ENCODE measurements at regions not wholly inside any gene's neighbourhood (a gene's known extent, or its start where the extent isn't known, plus 50 kb on each side); places are given as distances from the start of the nearest gene placed in this dataset.

DNA sequence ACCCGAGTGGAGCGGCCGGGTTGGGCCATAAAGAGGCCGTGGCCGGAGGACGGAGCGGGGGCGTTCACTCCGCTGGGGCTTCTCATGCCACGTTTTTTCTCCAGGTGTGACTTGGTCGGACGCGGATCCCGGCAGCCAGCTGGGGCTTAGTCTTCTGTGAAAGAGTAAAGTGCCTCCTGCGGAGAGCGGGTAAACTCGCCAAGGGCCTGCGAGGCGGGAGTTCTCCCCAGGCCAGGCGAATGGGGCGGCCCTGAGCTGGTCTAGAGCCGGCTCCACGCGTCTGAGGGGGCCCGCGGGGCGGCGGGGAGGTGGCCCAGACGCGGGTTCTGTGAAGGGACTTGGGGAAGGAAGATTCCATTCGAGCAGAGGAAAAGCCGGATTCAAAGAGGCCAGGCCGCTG, 86.3 kb upstream of the VIPR2 start:
- no peaks in the 10 kb centered on the region for H3K27me3 ChIP-seq (ENCODE audit: insufficient read depth, low read depth)
- H4K20me1 ChIP-seq (ENCODE audit: insufficient read depth) = no peaks in the 10 kb centered on the region
- TF ChIP-seq, protein P1, sequence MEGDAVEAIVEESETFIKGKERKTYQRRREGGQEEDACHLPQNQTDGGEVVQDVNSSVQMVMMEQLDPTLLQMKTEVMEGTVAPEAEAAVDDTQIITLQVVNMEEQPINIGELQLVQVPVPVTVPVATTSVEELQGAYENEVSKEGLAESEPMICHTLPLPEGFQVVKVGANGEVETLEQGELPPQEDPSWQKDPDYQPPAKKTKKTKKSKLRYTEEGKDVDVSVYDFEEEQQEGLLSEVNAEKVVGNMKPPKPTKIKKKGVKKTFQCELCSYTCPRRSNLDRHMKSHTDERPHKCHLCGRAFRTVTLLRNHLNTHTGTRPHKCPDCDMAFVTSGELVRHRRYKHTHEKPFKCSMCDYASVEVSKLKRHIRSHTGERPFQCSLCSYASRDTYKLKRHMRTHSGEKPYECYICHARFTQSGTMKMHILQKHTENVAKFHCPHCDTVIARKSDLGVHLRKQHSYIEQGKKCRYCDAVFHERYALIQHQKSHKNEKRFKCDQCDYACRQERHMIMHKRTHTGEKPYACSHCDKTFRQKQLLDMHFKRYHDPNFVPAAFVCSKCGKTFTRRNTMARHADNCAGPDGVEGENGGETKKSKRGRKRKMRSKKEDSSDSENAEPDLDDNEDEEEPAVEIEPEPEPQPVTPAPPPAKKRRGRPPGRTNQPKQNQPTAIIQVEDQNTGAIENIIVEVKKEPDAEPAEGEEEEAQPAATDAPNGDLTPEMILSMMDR (conservative IDR thresholded peaks at IDR 0.05; ENCODE audit: low read depth, low read length) = no peak
- H3K4me1 ChIP-seq (ENCODE audit: low read depth, poor library complexity, severe bottlenecking) = no peaks in the 10 kb centered on the region
- H3K27ac ChIP-seq = no peak overlapping the region
- no peak overlapping the region for H3K9ac ChIP-seq
- H2AFZ ChIP-seq (ENCODE audit: low read depth) = no peak overlapping the region
- no peak overlapping the region for H3K4me3 ChIP-seq (IDR thresholded peaks at IDR 0.05; ENCODE audit: insufficient read depth, low read depth, low read length)
- H3K79me2 ChIP-seq (ENCODE audit: insufficient read depth, low read depth) = no peaks in the 10 kb centered on the region
- H3K4me2 ChIP-seq = no peak overlapping the region
- no peaks in the 10 kb centered on the region for H3K36me3 ChIP-seq (ENCODE audit: insufficient read depth)

DNA sequence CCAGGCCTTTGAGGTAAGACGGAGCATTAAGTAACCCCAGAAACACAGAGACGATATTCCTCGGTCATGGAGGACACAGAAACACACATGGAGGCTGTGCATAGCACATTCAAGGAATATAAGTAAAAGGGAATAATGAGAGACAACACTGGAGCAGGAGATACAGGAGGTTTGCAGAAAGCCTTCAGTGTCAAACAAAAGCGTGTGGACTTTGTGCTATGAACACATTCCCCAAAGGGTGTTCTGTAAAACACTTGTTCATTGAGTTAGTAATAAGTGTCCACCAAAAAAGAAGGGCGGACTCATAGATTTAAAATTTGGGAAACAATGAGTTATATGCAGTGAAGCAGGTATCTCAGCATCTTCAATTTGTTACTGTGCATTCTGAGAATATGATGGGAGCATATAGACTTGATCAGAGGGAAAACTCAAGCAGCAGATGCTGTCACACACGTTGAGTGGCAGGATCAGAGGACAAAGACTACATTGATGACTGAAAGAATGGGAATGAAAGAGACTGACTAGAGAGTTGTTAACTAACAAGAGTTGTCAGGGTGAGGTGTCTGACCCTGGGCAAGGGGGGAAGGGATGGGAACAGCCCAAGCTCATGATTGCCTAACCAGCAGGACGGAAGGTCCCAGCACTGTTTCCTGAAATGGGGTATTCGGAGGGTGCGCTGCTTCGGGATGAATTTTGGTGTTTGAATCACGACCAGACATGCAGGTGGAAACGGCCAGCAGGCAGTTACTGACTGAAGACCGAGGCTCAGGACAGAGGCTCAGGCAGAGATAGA, 85.2 kb upstream of the VIPR2 start:
- H3K4me1 ChIP-seq (ENCODE audit: low read depth, poor library complexity, severe bottlenecking) = no peaks in the 10 kb centered on the region
- H3K27me3 ChIP-seq (ENCODE audit: insufficient read depth, low read depth) = no peaks in the 10 kb centered on the region
- H4K20me1 ChIP-seq (ENCODE audit: insufficient read depth) = no peaks in the 10 kb centered on the region
- no peak overlapping the region for H2AFZ ChIP-seq (ENCODE audit: low read depth)
- no peaks in the 10 kb centered on the region for H3K79me2 ChIP-seq (ENCODE audit: insufficient read depth, low read depth)
- H3K36me3 ChIP-seq (ENCODE audit: insufficient read depth) = no peaks in the 10 kb centered on the region
- no peak overlapping the region for H3K4me2 ChIP-seq
- no peak overlapping the region for H3K9ac ChIP-seq
- no peak overlapping the region for H3K27ac ChIP-seq
- H3K4me3 ChIP-seq (IDR thresholded peaks at IDR 0.05; ENCODE audit: insufficient read depth, low read depth, low read length) = no peak overlapping the region
- TF ChIP-seq, protein P1 (conservative IDR thresholded peaks at IDR 0.05; ENCODE audit: low read depth, low read length) = no peak

DNA sequence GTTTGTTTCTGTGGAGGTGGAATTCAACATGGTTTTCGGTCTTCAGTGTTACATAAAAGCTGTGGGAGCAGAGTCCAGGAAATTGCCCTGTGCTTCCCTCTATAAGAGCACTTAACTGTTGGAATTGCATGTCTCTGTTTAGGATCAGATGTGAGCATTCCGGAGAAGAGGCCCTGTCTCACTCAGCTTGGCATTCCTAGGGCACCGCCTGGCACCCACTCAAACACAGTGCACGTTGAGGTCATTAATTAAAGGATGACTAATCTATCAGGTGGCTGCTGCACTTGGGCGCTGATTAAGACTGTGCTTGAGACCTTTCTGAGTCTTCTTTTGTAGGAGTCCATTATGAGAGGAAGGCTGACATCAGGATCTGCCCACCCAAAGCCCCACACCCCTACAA, 82.8 kb upstream of the VIPR2 start:
- Histone ChIP-seq H3K9ac (no peak overlapping the region), H3K4me1 (ENCODE audit: low read depth, poor library complexity, severe bottlenecking) (no peaks in the 10 kb centered on the region), H3K27me3 (ENCODE audit: insufficient read depth, low read depth) (no peaks in the 10 kb centered on the region), H2AFZ (ENCODE audit: low read depth) (no peak overlapping the region), H3K27ac (no peak overlapping the region), H3K4me2 (no peak overlapping the region), H3K79me2 (ENCODE audit: insufficient read depth, low read depth) (no peaks in the 10 kb centered on the region), H4K20me1 (ENCODE audit: insufficient read depth) (no peaks in the 10 kb centered on the region), H3K4me3 (IDR thresholded peaks at IDR 0.05; ENCODE audit: insufficient read depth, low read depth, low read length) (no peak overlapping the region), H3K36me3 (ENCODE audit: insufficient read depth) (no peaks in the 10 kb centered on the region)
- TF ChIP-seq, protein P1 (conservative IDR thresholded peaks at IDR 0.05; ENCODE audit: low read depth, low read length) = no peak

DNA sequence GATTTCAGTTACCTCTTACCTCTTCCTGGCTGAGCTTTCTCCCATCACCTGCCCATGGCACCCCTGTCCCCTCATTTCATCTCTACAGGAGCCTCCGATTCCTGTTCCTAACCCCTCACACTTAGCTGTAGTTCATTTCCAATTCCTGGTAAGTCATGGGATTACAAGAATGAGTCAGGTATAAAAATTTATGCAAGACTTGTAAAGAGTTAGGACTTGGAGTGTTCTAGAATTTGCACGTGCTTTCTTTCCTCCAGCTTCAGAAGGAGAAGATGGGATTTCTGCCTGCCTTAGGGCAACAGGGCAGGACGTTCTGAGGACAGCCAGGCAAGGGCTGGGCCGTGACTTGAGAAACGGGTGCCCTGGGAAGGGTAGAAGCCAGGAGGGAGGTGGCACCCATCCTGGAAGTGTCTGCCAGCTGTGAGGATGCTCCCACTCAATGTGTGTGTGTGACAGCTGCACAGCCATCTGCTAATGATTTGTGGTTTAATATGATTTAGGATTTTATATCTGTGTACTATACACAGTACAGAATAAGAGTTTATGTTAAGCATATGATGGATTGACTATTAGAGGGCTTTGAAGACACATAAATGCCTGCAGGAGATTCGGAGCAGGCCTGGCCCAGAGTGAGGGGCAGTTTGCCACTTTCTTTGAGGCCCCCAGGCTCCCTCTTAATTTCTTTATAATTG, 81.5 kb upstream of the VIPR2 start:
- no peaks in the 10 kb centered on the region for H3K27me3 ChIP-seq (ENCODE audit: insufficient read depth, low read depth)

More for the DNA sequence above, 81.5 kb upstream of the VIPR2 start:
- Histone ChIP-seq H3K4me1 (ENCODE audit: low read depth, poor library complexity, severe bottlenecking) (no peaks in the 10 kb centered on the region), H3K27ac (no peak overlapping the region), H3K79me2 (ENCODE audit: insufficient read depth, low read depth) (no peaks in the 10 kb centered on the region), H2AFZ (ENCODE audit: low read depth) (no peak overlapping the region), H3K4me3 (IDR thresholded peaks at IDR 0.05; ENCODE audit: insufficient read depth, low read depth, low read length) (no peak overlapping the region), H4K20me1 (ENCODE audit: insufficient read depth) (no peaks in the 10 kb centered on the region), H3K4me2 (no peak overlapping the region), H3K36me3 (ENCODE audit: insufficient read depth) (no peaks in the 10 kb centered on the region), H3K9ac (no peak overlapping the region)
- TF ChIP-seq, protein P1 (conservative IDR thresholded peaks at IDR 0.05; ENCODE audit: low read depth, low read length) = no peak
